ENCODE measurements at regions not wholly inside any gene's neighbourhood (a gene's known extent, or its start where the extent isn't known, plus 50 kb on each side); places are given as distances from the start of the nearest gene placed in this dataset.

GRCh38 chr15:70219966-70220365 is 122.2 kb upstream of the TLE3 start:
- no peak for TF ChIP-seq ZBTB7A (IDR thresholded peaks at IDR 0.05; ENCODE audit: low read depth)
- no peak for TF ChIP-seq TAF1 (IDR thresholded peaks at IDR 0.05; ENCODE audit: low read depth)
- TF ChIP-seq RAD21 (IDR thresholded peaks at IDR 0.05; ENCODE audit: low read depth): no peak
- no peak for TF ChIP-seq YY1 (IDR thresholded peaks at IDR 0.05; ENCODE audit: low read depth)

Data from Ishikawa (cell line).